COR-L47 (cell line): ENCODE measurements at regions not wholly inside any gene's neighbourhood (a gene's known extent, or its start where the extent isn't known, plus 50 kb on each side); places are given as distances from the start of the nearest gene placed in this dataset.

ENCODE experiments used
- DNase-seq: peaks from one replicate; lab custom pipeline; 2025; lab: John Stamatoyannopoulos, UW

GRCh38 chr9:89793124-89793495, 188.3 kb downstream of the GADD45G start:
- DNase-seq, result no peak

DNA sequence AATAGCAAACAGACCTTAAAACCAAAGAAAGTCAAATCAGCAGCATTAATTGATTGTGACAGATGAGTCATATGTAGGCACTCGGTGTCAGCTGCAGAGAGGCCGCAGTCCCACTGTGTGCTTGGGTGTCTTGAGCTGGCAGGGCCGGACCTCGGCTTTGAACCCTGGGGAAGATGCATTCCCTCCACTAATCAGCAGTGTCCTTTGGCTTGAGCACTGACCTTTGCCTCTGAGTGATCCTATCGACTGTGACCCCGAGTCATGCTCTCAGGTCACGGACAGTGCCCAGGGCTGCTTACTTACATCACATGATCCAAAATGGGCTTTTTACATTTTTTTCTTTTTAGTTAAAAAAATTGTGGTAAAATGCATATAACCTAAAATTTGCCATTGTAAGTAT, 188.7 kb downstream of the GADD45G start:
- no peak for DNase-seq

GRCh38 chr9:89794918-89795317, 190.1 kb downstream of the GADD45G start:
- DNase-seq, result no peak

DNA sequence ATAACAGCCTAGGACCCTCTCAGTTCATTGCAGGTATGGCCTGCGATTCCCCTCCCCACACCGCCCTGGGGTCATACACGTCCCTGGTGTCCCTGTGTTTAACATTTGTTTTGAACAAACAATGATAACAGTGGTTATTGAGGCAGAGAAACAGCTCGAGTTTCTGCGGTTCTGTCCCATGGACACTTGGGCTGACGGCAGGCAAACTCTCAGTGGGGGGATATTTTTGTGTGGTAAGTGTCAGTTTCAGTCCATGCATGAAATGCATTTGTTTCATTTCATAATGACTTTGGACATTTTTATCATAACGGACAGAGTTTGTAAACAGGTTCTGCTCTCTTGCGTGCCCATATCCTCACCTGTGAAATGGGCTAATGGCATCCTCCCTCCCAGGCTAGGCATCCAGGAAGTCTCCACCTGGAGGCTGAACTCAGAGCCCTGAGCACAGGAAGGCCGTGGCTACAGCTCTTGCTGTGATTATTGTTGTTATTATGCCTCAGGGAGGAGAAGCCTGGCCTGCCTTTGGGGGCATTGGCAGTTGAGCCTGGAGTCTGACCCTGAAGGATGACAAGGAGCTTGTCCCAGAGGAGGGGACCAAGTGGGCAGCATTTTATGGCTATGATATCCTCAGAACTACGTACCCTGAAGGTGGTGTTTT, 190.9 kb downstream of the GADD45G start:
- no peak for DNase-seq

GRCh38 chr9:89796606-89797005, 191.8 kb downstream of the GADD45G start:
- no peak for DNase-seq

DNA sequence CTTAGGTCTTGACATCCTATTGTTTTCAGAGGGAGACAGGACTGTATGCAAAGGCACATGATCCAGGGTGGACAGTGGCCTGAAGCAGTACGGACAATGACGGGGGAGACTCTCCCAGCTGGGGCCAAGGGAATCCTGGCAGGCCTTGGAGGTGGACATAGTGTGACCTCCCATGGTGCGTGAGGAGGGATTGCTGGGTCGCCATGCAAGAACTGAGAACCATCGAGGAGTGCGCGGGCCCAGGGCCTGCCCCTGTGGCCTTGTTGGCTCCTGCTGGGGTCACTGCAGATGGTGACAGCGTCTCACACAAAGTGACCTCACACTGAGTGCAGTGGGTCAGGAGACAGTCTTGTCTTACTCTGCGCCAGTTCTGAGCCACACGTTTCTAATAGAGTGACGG, 192.4 kb downstream of the GADD45G start:
- no peak for DNase-seq

GRCh38 chr9:89797937-89798455, 193.2 kb downstream of the GADD45G start:
- DNase-seq, result no peak

DNA sequence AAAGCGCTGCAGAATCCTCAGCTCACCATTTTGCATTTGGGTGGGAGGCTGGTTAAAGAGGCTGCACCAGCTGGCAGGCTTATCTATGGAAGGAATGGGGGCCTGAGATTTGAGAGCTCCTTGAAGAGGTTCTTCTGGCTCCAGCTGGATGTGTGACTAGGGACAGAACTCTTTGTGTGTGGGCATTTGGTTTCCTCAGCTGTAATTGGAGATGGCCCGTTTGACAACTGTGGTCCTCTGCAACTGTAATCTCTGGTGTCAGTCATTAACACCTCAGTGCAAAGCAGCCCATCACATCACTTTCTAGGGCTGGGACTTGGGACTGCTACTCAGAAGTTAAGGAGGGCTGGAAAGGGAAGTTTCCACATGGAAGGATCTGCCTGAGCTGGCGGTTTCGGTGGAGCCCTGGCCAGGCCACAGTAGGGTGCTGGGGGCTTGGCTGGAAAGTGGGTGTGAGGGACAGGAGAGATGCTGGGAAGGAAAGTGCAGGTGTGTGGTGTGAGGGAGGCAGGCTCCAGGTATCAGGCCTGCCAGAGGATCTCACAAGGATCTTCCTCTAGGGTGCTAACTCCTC, 193.8 kb downstream of the GADD45G start:
- DNase-seq, result no peak

DNA sequence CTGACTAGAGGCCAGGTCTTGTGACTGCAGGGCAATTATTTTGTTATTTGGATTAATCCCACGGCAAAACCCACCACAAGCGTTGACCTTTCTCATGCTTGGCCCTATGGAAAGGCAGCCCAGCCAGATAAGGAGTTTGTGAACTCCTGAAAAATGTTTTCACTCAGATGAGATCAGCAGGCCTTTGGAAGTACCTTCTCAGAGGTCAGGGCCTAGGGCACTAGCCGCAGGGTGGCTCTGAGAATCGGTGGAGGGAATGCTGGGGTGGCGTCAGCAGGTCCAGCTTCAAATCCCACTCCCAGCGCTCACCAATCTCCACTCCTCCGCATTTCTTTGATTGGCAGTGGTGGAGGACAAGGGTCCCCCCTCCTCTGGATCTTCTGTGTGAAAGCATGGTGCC, 194.4 kb downstream of the GADD45G start:
- no peak for DNase-seq

DNA sequence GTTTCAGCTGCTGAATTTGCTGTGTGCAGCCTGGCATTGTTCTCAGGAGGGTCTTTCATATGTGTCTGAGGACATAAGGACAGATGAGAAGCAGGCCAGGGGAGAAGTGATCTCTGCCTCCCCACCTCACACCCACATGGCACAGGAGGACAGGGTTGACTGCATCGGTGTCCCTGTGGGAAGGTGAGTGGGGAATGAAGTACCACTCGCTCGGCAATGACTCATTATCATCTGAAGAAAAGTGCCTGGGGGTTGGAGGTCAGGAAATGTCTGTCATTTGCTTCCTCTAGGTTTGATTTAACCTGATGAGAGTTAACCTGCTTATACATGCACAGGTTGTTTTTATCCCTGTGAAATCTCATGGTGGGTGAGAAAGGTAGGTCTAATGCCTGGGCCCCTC, 195.0 kb downstream of the GADD45G start:
- no peak for DNase-seq

- DNase-seq, result no peak
These were observed 196.5 kb downstream of the GADD45G start for GRCh38 chr9:89801341-89801740.

DNA sequence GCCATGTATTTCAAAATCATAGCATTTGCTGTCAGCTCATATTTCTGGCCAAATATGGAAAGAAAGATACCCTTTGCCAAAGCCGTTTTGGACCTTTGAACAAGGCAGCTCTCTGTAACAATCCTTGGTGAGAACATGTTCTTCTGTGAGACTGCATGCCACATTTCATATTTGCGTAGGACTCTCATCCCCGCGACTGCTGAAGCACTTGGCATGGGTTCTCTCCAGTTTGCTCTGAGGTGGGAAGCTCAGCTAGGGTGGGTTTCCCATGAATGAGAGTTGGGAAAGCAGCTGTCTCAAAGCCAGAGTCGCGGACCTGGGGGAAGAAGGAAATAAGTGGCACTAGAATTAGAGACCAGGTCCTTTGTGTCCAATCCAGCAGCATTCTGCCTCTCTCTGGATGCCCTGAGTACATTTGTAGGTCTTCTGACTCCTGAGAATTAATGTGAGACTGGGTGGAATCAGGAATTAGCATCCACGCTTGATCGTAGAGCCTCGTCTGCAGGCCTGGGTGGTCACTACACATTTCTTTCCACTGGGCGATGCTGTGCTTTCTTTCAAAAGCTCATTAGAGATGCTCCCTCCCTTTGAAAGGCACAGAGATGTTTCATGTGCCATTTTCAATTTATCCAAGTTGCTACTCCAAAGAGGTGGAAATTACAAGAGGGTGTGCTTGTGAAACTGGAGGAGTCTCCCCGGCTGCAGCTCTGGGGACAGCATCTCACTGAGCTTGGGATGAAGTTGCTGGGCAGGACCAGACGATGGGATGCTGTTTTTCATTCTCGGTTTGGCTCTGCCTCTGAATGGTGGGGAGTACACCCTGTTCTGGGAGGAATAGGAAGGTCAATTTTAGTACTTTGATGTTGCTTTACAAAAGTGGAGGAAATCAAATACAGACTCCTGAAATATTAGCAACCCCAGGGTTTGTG, 197.2 kb downstream of the GADD45G start:
- no peak for DNase-seq

GRCh38 chr9:89802781-89803355, 198.1 kb downstream of the GADD45G start:
- peak; percentile 47 for DNase-seq

DNA sequence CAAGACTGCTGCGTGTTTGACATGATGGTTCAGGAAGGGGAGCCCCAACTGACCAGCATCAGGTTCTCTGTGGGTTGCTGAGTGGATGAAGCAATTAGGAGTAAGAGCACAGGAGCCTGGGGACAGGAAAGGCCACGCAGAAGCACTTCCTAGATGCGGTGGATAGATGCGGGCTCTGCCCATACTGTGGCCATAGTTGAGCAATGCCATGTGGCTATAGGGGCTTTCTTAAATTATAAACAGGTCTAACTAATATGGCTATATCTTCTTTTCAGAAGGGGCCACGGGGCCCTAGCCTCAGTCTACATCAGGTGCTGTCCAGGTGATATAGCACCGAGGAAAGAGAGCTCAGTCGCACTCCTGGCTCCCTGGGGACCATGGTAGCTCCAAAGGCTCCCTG, 198.6 kb downstream of the GADD45G start:
- DNase-seq, result no peak

GRCh38 chr9:89804766-89805531, 200.1 kb downstream of the GADD45G start:
- DNase-seq, result no peak

DNA sequence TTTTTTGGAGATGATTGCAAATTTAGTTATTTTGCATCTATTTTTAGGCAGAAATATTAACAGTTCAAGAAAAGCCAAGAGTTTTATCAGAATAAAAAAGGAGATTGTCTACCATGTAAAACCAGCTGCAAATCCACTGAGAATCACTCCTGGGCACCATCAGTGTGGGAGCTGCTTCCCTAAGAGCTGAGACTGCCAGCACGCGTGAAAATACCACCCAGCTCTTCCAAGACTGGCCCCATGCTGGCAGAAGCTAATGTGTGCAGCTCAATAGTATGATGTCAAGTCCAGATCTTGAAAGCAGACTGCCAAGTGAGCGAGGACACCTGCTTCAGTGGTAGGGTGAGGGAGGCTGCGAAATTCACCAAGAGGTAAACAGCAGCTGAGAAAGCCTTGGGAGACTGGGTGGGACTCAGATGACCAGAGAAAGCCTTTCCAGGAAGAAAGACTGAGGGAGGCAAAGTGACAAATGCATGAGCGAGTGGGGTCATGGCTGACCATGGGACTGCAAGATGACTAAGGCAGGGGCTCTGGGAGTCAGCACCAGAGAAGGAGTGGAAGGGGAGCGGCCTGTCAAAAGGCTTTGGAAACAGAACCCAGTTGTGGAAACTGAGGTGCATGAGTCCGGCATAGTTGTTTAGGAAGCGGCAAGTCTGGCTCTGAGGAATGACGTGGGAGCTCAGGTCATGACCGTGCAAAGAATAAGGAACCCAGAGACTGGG, 200.9 kb downstream of the GADD45G start:
- DNase-seq, result no peak

DNA sequence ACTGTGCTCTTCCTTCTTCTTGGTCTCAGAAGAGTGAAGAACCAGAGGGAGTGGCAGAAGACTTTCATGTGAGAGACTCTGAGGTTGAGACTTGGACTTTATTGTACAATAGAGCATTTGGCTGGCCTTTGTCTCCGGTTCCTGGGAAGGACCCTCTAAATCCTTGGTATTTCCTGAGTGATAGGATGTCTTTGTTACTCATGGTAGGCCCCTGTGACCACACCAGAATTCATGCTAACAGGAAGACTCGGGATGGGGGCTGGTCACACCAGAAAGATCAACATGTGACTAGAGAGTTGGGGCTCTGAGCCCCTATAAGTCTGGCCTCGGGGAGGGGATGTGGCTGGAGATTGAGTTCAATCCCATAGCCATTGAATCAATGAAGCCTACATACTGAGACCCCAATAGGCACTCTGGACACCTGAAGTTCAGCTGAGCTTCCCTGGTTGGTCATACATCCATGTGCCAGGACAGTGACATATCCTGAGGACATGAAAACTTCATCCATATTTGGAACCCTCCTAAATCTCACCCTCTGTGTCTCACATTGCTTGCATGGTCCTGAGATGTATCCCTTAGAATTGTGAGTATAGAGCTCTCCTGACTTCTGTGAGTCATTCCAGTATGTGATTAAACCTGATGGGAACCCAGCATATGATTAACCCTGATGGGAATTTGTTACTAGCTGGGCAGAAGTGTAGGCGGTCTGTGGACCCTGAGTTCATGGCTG, 201.7 kb downstream of the GADD45G start:
- no peak for DNase-seq

DNA sequence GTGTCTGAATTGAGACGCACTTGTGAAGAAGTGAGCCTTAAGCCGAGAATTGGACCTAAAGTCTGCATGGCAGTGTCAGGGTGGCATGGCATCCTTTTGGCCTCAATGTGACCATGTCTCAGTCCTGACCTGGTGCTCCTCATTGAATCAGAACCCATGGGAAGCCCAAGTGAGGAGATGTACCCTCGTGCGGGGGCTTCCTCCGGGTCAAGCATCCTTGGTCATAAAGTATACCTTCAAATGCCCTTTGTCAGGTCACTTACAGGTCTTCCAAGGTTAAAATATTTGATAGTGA, 202.2 kb downstream of the GADD45G start:
- no peak for DNase-seq

- no peak for DNase-seq
These were observed 202.9 kb downstream of the GADD45G start for GRCh38 chr9:89807682-89808075.

DNA sequence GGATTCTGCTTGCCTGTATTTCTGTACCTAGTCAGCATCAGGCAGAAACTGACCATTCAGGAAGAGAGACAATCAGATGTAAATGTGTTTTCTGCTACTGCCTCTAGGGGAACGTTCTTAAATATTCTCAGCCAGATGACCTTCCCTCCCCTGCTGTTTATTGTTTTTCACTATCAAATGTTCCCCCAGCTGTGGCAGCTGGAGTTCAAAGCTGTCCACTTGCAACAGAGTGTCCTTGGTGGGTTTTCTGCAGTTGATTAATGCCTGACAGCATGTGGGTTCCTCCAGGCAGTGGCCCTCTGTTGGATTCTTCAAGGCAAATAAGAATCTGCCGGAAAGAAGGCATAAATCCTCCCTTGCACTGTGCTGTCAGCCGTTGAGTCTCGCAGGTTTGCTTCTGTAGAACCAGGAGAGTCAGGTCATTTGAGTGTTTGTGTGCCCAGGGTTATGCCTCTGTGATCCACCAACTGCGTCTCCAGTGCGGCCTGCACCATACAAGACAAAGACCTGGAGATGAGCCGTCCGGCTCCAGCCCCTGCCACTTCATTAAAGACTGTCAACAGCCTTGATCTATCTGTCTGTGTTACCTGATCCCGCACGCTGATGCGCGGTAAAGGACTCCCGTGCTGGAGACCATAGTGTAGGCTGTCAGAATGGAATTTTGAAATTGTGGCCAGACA, 203.4 kb downstream of the GADD45G start:
- DNase-seq, result peak; percentile 17
